ENCODE measurements at regions not wholly inside any gene's neighbourhood (a gene's known extent, or its start where the extent isn't known, plus 50 kb on each side); places are given as distances from the start of the nearest gene placed in this dataset.

DNA sequence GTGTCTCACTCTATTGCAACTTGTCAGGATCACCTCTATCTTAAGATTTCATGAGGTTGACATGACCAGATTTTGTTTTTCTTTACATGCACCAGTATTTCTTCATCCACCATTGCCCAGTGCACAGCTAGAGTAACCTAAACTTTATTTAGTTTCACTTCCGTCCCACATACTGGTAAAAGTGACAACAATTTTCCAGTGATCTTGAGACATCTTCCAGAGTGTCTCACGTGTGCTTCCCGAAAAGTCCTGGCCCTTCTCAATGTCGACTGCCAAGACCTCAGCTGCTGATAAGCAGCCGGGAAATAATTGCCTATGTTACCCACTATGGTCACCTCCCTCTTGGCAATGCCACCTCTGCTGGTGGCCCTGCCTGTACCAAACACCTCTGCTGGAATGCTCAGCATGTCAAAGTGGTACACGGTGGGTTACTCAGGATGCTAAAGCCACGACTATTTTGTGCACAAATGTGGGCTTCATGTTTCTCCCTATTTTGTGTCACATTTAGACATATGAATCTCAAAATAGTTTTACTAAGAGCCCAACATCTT, 379.7 kb upstream of the TGFBR2 start:
- Histone ChIP-seq H3K9ac (no peak overlapping the region), H3K4me2 (no peak overlapping the region), H3K9me3 (ENCODE audit: low read depth) (no peaks in the 10 kb centered on the region), H4K20me1 (ENCODE audit: low read depth) (no peaks in the 10 kb centered on the region), H3K4me3 (no peak overlapping the region), H3K27ac (no peak overlapping the region), H3K79me2 (ENCODE audit: low read depth) (no peaks in the 10 kb centered on the region), H3F3A (ENCODE audit: low read depth) (no peaks in the 10 kb centered on the region), H2AFZ (replicated peaks) (no peak overlapping the region), H3K36me3 (no peaks in the 10 kb centered on the region), H3K27me3 (no peaks in the 10 kb centered on the region), H3K4me1 (peaks cover 18% of the 10 kb centered on the region)
- no peak for TF ChIP-seq EZH2 (IDR thresholded peaks at IDR 0.05)
- TF ChIP-seq EZH2phosphoT487 (IDR thresholded peaks at IDR 0.05), result no peak
- TF ChIP-seq CTCF (IDR thresholded peaks at IDR 0.05), result no peak
- H3K4me3 Mint-ChIP-seq, result no peak overlapping the region
- no peak overlapping the region for H3K27ac Mint-ChIP-seq
- peaks cover 12% of the 10 kb centered on the region for H3K9me3 Mint-ChIP-seq
- H3K27me3 Mint-ChIP-seq (ENCODE audit: insufficient read depth, low read depth), result no peaks in the 10 kb centered on the region
- DNase-seq (ENCODE audit: low spot score), result no peak
- peaks cover 2% of the 10 kb centered on the region for H3K36me3 Mint-ChIP-seq
- H3K4me1 Mint-ChIP-seq, result peaks cover 3% of the 10 kb centered on the region

- Histone ChIP-seq H4K20me1 (ENCODE audit: low read depth) (no peaks in the 10 kb centered on the region), H3K27ac (no peak overlapping the region), H3K4me1 (peaks cover 26% of the 10 kb centered on the region), H3K79me2 (ENCODE audit: low read depth) (no peaks in the 10 kb centered on the region), H3K36me3 (no peaks in the 10 kb centered on the region), H3K27me3 (no peaks in the 10 kb centered on the region), H3K4me3 (no peak overlapping the region), H3F3A (ENCODE audit: low read depth) (no peaks in the 10 kb centered on the region), H3K4me2 (no peak overlapping the region), H3K9ac (no peak overlapping the region), H2AFZ (replicated peaks) (no peak overlapping the region), H3K9me3 (ENCODE audit: low read depth) (no peaks in the 10 kb centered on the region)
- Mint-ChIP-seq H3K27ac (no peak overlapping the region), H3K27me3 (ENCODE audit: insufficient read depth, low read depth) (no peaks in the 10 kb centered on the region), H3K4me3 (no peak overlapping the region), H3K36me3 (peaks cover 2% of the 10 kb centered on the region), H3K9me3 (peaks cover 10% of the 10 kb centered on the region), H3K4me1 (peaks cover 3% of the 10 kb centered on the region)
- DNase-seq (ENCODE audit: low spot score), result no peak
- no peak for TF ChIP-seq EZH2phosphoT487 (IDR thresholded peaks at IDR 0.05)
- no peak for TF ChIP-seq CTCF (IDR thresholded peaks at IDR 0.05)
- no peak for TF ChIP-seq EZH2 (IDR thresholded peaks at IDR 0.05)
Observed at GRCh38 chr3:30227571-30228301, 378.7 kb upstream of the TGFBR2 start.

GRCh38 chr3:30228302-30228631, 378.1 kb upstream of the TGFBR2 start:
- Histone ChIP-seq H4K20me1 (ENCODE audit: low read depth) (no peaks in the 10 kb centered on the region), H3K27me3 (no peaks in the 10 kb centered on the region), H2AFZ (replicated peaks) (no peak overlapping the region), H3F3A (ENCODE audit: low read depth) (no peaks in the 10 kb centered on the region), H3K36me3 (no peaks in the 10 kb centered on the region), H3K9me3 (ENCODE audit: low read depth) (no peaks in the 10 kb centered on the region), H3K4me2 (no peak overlapping the region), H3K27ac (no peak overlapping the region), H3K79me2 (ENCODE audit: low read depth) (no peaks in the 10 kb centered on the region), H3K9ac (no peak overlapping the region), H3K4me1 (peaks cover 25% of the 10 kb centered on the region), H3K4me3 (no peak overlapping the region)
- TF ChIP-seq EZH2phosphoT487 (IDR thresholded peaks at IDR 0.05) (no peak), CTCF (IDR thresholded peaks at IDR 0.05) (no peak), EZH2 (IDR thresholded peaks at IDR 0.05) (no peak)
- no peak for DNase-seq (ENCODE audit: low spot score)
- Mint-ChIP-seq H3K4me1 (peaks cover 3% of the 10 kb centered on the region), H3K27ac (no peak overlapping the region), H3K27me3 (ENCODE audit: insufficient read depth, low read depth) (no peaks in the 10 kb centered on the region), H3K36me3 (no peaks in the 10 kb centered on the region), H3K4me3 (no peak overlapping the region), H3K9me3 (peaks cover 7% of the 10 kb centered on the region)

All from neural progenitor cell (in vitro differentiated cells).